ENCODE measurements at regions not wholly inside any gene's neighbourhood (a gene's known extent, or its start where the extent isn't known, plus 50 kb on each side); places are given as distances from the start of the nearest gene placed in this dataset.
"Not testable (repeated sequence)": the region's sequence is repeated elsewhere in the genome, so short reads cannot be mapped to it uniquely, and the experiment has no call there.

DNA sequence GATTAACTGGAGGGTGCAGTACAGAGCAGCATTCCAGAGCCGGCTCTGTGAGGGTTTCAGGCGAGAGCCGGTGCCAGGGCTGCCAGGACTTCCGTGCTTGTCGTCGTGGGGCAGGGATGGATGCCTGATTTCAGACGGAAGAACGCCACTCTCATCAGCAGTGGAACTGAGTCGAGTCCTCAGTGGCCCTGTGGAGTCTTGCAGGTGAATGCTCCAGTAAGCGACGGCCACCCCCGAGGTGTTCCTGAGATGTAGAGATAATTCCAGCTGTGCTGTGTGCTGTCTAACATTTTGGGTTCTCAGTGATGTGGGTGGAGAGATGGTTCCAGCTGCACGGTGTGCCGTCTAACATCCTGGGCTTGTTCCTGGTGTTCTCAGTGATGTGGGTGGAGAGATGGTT is 103.1 kb upstream of the ALKAL2 start:
- Histone ChIP-seq H3K36me3 (ENCODE audit: insufficient read depth in 1 of 2, low read depth in 1 of 2) (no peaks in the 10 kb centered on the region), H3K27ac (no peak overlapping the region), H3K27me3 (ENCODE audit: insufficient read depth in 3 of 3, low read length in 2 of 3) (peaks cover 0 to 2% (median 0%) of the 10 kb centered on the region in 3 donors), H3K4me1 (no peaks in the 10 kb centered on the region), H3K9me3 (no peaks in the 10 kb centered on the region), H3K4me3 (no peak overlapping the region)
- intact Hi-C loops (cut with DNase I), result no loop called here
- no peak for ATAC-seq
- WGBS, 3 donors, result 70 to 79% (median 77%) methylated on average over 14 of the region's 14 CpGs
- TF ChIP-seq, protein P1, sequence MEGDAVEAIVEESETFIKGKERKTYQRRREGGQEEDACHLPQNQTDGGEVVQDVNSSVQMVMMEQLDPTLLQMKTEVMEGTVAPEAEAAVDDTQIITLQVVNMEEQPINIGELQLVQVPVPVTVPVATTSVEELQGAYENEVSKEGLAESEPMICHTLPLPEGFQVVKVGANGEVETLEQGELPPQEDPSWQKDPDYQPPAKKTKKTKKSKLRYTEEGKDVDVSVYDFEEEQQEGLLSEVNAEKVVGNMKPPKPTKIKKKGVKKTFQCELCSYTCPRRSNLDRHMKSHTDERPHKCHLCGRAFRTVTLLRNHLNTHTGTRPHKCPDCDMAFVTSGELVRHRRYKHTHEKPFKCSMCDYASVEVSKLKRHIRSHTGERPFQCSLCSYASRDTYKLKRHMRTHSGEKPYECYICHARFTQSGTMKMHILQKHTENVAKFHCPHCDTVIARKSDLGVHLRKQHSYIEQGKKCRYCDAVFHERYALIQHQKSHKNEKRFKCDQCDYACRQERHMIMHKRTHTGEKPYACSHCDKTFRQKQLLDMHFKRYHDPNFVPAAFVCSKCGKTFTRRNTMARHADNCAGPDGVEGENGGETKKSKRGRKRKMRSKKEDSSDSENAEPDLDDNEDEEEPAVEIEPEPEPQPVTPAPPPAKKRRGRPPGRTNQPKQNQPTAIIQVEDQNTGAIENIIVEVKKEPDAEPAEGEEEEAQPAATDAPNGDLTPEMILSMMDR (IDR thresholded peaks at IDR 0.05), result no peak
- no peak for DNase-seq

DNA sequence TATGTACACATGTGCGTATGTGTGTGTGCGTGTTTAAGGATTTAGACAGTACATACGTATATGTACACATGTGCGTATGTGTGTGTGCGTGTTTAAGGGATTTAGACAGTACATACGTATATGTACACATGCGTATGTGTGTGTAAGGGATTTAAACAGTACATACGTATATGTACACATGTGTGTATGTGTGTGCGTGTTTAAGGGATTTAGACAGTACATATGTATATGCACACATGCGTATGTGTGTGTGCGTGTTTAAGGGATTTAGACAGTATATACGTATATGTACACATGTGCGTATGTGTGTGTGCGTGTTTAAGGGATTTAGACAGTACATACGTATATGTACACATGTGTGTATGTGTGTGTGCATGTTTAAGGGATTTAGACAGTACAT is 102.1 kb upstream of the ALKAL2 start:
- ATAC-seq; intact Hi-C loops (cut with DNase I): not testable (repeated sequence)
- WGBS, 3 donors, result 97 to 98% (median 98%) methylated on average over 15 of the region's 15 CpGs

DNA sequence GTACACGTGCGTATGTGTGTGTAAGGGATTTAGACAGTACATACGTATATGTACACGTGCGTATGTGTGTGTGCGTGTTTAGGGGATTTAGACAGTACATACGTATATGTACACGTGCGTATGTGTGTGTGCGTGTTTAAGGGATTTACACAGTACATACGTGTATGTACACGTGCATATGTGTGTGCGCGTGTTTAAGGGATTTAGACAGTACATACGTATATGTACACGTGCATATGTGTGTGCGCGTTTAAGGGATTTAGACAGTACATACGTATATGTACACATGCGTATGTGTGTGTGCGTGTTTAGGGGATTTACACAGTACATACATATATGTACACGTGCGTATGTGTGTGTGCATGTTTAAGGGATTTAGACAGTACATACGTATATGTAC is 100.9 kb upstream of the ALKAL2 start:
- ATAC-seq; H3K27me3 ChIP-seq (ENCODE audit: insufficient read depth in 3 of 3, low read length in 2 of 3); H3K4me3 ChIP-seq; intact Hi-C loops (cut with DNase I); H3K4me1 ChIP-seq; H3K36me3 ChIP-seq (ENCODE audit: insufficient read depth in 1 of 2, low read depth in 1 of 2); H3K27ac ChIP-seq; DNase-seq; H3K9me3 ChIP-seq: not testable (repeated sequence)
- 97 to 98% (median 98%) methylated on average over 24 of the region's 24 CpGs for WGBS, 3 donors

More for the DNA sequence above, 102.1 kb upstream of the ALKAL2 start:
- H3K4me1 ChIP-seq; H3K36me3 ChIP-seq (ENCODE audit: insufficient read depth in 1 of 2, low read depth in 1 of 2); H3K27me3 ChIP-seq (ENCODE audit: insufficient read depth in 3 of 3, low read length in 2 of 3); H3K27ac ChIP-seq; H3K9me3 ChIP-seq; H3K4me3 ChIP-seq; DNase-seq: not testable (repeated sequence)

DNA sequence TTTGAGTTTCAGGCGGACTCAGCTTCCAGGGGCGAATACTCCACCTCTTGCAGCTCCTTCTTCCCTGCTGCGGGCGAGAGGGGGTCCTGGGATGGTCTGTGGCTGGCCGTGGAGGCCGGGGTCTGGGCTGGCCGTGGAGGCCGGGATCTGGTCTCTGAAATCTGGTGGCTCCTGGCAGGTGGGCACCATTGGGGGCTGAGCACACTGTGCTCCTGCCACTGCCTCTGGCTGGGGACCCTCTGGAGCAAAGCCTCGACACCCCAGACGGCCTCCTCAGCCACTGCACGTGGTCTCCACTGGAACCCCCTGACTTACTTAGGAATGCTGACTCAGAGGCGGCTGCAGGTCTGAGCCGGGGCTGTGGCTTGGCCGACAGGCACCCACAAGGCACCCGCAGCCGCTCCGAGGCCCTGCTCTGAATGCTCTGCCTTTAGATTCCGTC is 100.1 kb upstream of the ALKAL2 start:
- intact Hi-C loops (cut with DNase I), result no loop called here
- DNase-seq (no peak), ATAC-seq (no peak)
- no peaks in the 10 kb centered on the region for H3K9me3 ChIP-seq
- 85 to 88% (median 85%) methylated on average over 18 of the region's 18 CpGs for WGBS, 3 donors
- H3K4me3 ChIP-seq, result no peak overlapping the region
- H3K4me1 ChIP-seq, result no peaks in the 10 kb centered on the region
- H3K27ac ChIP-seq, result no peak overlapping the region
- H3K36me3 ChIP-seq (ENCODE audit: insufficient read depth in 1 of 2, low read depth in 1 of 2), result no peaks in the 10 kb centered on the region
- peaks cover 0 to 4% (median 2%) of the 10 kb centered on the region in 3 donors for H3K27me3 ChIP-seq (ENCODE audit: insufficient read depth in 3 of 3, low read length in 2 of 3)
- TF ChIP-seq, protein P1 (IDR thresholded peaks at IDR 0.05), result no peak

DNA sequence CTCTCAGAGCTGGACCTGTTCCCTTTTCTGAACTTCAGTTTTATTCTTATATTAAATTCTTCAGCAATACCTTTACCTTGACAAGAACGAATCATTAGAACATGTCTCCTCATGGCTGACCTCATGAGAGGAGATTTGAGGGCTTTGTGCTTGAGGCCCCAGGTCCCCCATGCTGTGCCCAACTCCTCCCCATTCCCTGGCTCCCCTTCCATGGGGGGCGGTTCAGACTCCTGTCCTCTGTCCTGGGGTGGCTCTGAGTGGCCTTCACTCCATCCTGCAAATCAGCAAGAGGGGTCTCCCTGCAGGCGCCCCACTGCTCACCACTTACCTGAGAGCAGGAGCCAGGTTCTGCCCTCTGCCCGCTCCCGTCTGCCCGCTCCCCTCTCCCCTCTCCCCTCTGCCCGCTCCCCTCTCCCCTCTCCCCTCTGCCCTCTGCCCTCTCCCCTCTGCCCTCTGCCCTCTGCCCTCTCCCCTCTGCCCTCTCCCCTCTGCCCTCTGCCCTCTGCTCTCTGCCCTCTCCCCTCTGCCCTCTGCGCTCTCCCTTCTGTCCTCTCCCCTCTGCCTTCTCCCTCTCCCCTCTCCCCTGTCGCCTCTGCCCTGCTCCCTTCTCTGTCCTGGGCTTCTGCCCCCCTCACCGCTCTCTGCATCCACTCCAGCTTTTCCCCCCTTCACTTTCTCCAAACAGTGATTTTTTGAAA is 98.7 kb upstream of the ALKAL2 start:
- 79 to 82% (median 79%) methylated on average over 6 to 10 of the region's 10 CpGs for WGBS, 3 donors
- intact Hi-C loops (cut with DNase I), result no loop called here
- no peak for ATAC-seq
- Histone ChIP-seq H3K4me3 (no peak overlapping the region), H3K27ac (no peak overlapping the region), H3K9me3 (no peaks in the 10 kb centered on the region), H3K36me3 (ENCODE audit: insufficient read depth in 1 of 2, low read depth in 1 of 2) (no peaks in the 10 kb centered on the region), H3K4me1 (no peaks in the 10 kb centered on the region), H3K27me3 (ENCODE audit: insufficient read depth in 3 of 3, low read length in 2 of 3) (peaks cover 0 to 4% (median 0%) of the 10 kb centered on the region in 3 donors)
- DNase-seq, result no peak
- TF ChIP-seq, protein P1 (IDR thresholded peaks at IDR 0.05), result no peak

DNA sequence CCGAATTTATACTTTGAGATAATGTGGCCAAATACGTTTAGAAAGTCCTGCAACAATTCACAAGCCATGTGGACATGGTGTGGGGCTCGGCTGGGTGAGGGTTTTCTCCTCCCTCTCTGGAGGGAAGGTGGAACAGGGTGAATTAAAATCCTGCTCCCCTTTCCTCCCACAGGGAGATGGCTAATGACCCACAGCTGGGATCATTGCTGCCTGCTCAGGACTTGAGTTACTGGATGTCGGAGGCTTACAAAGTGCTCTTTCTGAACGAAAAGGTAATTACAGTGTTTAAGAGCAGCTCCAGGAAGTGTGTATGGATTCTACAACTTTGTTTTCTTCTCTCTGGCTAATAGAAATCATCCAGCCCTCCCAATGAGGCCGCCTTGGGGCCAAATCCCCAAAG is 97.9 kb upstream of the ALKAL2 start:
- 43 to 52% (median 47%) methylated on average over 6 of the region's 6 CpGs for WGBS, 3 donors

More for the DNA sequence above, 97.9 kb upstream of the ALKAL2 start:
- peaks cover 0 to 4% (median 0%) of the 10 kb centered on the region in 3 donors for H3K27me3 ChIP-seq (ENCODE audit: insufficient read depth in 3 of 3, low read length in 2 of 3)
- DNase-seq, result no peak
- intact Hi-C loops (cut with DNase I), result no loop called here
- no peak for ATAC-seq
- no peaks in the 10 kb centered on the region for H3K4me1 ChIP-seq
- no peak overlapping the region for H3K27ac ChIP-seq
- no peak overlapping the region for H3K4me3 ChIP-seq
- TF ChIP-seq, protein P1 (IDR thresholded peaks at IDR 0.05), result no peak
- H3K9me3 ChIP-seq, result no peaks in the 10 kb centered on the region
- no peaks in the 10 kb centered on the region for H3K36me3 ChIP-seq (ENCODE audit: insufficient read depth in 1 of 2, low read depth in 1 of 2)
